ENCODE measurements at regions not wholly inside any gene's neighbourhood (a gene's known extent, or its start where the extent isn't known, plus 50 kb on each side); places are given as distances from the start of the nearest gene placed in this dataset.

DNA sequence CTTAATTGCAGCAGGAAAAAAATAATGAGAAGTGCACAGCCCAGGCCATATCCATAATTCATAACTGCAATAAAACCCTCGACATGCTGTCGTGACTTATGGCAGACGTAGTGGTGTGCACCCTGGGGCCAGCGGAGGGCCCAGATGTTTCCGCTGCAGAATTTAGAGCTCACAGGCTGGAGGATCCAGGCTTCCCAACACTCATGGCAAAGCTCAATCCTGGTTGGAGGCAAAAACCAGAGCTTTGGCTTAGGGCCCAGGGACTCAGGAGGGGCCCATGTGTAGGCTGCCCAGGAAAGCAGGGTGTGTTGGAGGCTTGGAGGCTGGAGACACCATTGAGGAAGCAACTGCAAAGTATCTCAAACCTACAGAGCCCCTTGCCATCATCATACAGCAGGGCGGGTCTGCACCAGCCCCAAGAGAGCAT is 68.7 kb downstream of the SERPINA3 start:
- TF ChIP-seq GATA3 (IDR thresholded peaks at IDR 0.05; ENCODE audit: low read depth, low read length), result no peak
- TF ChIP-seq GATA2 (IDR thresholded peaks at IDR 0.05; ENCODE audit: low read depth, low read length), result no peak

Measured in SH-SY5Y (cell line).